HEK293 (cell line): ENCODE measurements at regions not wholly inside any gene's neighbourhood (a gene's known extent, or its start where the extent isn't known, plus 50 kb on each side); places are given as distances from the start of the nearest gene placed in this dataset.

Experiments
- CTCF ChIP-seq: fragments of 450-650 bp; formaldehyde crosslinking; IDR thresholded peaks from 2 replicates; pipeline ENCODE4 v1.5.1; 2016; ENCODE audit warnings: missing biosample characterization, missing genetic modification characterization
- RBAK ChIP-seq: fragments of 450-650 bp; formaldehyde crosslinking; IDR thresholded peaks from 2 replicates; pipeline ENCODE4 v1.5.1; 2016; ENCODE audit warnings: missing biosample characterization, missing genetic modification characterization
- REPIN1 ChIP-seq: fragments of 450-650 bp; formaldehyde crosslinking; IDR thresholded peaks from 2 replicates; pipeline ENCODE4 v1.5.1; 2017; ENCODE audit warnings: missing biosample characterization, missing genetic modification characterization, low read depth
- ZNF37A ChIP-seq: fragments of 450-650 bp; IDR thresholded peaks from 2 replicates; pipeline ENCODE4 v1.5.1; 2018; ENCODE audit warnings: missing biosample characterization, missing genetic modification characterization
- ZNF555 ChIP-seq: fragments of 450-650 bp; formaldehyde crosslinking; conservative IDR thresholded peaks from 2 replicates; pipeline ENCODE4 v1.5.1; 2017; ENCODE audit warnings: missing biosample characterization, mild to moderate bottlenecking, missing genetic modification characterization, inconsistent platforms
- ZNF660 ChIP-seq: fragments of 450-650 bp; IDR thresholded peaks from 2 replicates; pipeline ENCODE4 v1.5.1; 2018; ENCODE audit warnings: missing biosample characterization, mild to moderate bottlenecking, missing genetic modification characterization

DNA sequence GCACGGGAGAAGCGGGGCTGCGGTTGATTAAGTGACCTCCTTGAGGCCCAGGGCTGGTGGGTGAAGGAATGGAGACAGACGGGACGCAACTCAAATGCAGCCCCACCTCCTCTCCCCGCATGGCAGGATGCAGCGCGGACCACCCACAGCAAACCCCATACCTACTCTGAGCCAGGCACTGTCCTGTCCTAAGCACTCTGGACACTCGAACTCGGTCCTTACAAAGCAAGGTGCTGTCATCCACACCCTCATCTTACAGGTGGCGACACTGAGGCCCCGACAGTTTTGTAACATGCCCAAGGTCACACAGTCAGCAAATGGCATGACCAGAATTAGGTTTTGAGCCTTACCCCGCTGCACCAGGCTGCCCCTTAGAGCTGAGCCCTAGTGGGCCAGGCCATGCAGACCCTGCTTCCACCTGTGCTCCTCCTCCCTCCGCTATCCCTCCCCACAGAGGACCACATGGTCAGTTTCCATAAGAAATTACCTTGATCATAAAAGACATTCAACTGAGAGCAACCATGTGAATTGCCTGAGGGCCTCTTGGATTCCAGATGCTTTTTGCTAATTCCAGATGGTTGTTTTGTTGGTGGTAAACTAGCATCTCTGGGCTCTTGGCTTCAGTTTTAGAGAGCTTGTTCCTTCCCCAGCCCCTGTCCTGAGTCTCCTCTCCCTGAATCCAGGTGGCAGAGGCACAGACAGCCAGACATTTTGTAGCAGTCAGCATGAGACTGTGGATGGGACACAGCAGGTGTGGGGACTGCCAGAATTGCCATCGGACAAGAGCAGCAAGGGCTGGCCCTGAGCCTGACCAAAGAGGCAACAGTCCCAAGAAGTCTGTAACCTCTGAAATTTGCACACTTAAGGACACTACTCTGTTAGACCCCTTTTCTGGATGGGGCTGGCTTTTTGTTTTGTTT lies 171.9 kb upstream of the PMEPA1 start:
- TF ChIP-seq ZNF37A (tag by site-specific recombination) (no peak), REPIN1 (tag by site-specific recombination) (no peak), ZNF555 (tag by site-specific recombination) (no peak), CTCF (tag by site-specific recombination) (no peak), ZNF660 (tag by site-specific recombination) (no peak), RBAK (tag by site-specific recombination) (no peak)
